DOHH2 (cell line): ENCODE measurements at regions not wholly inside any gene's neighbourhood (a gene's known extent, or its start where the extent isn't known, plus 50 kb on each side); places are given as distances from the start of the nearest gene placed in this dataset.

Experiments used
- H3F3A ChIP-seq: fragments of 200-600 bp; sonication (generic), shearing (Covaris generic); 2 replicates; pipeline ENCODE4 v1.6.0; 2016; ENCODE audit warnings: antibody characterized with exemption, mild to moderate bottlenecking; ENCODE audit not compliant: control insufficient read depth, insufficient read depth
- H3K27ac ChIP-seq: fragments of 200-600 bp; sonication (generic); 2 replicates; pipeline ENCODE4 v1.5.1; 2014; ENCODE audit warnings: low read depth, mild to moderate bottlenecking, low read length, moderate library complexity
- H3K27me3 ChIP-seq: fragments of 200-600 bp; sonication (generic); 2 replicates; pipeline ENCODE4 v1.6.1; 2014; ENCODE audit warnings: mild to moderate bottlenecking, low read length, mixed read lengths; ENCODE audit not compliant: control insufficient read depth
- H3K36me3 ChIP-seq: fragments of 200-600 bp; sonication (generic); 2 replicates; pipeline ENCODE4 v1.6.1; 2014; ENCODE audit warnings: mild to moderate bottlenecking, low read length, moderate library complexity, mixed read lengths; ENCODE audit not compliant: control insufficient read depth
- H3K4me1 ChIP-seq: fragments of 200-600 bp; sonication (generic); 2 replicates; pipeline ENCODE4 v1.6.1; 2014; ENCODE audit warnings: mild to moderate bottlenecking, low read length, mixed read lengths; ENCODE audit not compliant: control insufficient read depth
- H3K4me2 ChIP-seq: fragments of 200-600 bp; sonication (generic); 2 replicates; pipeline ENCODE4 v1.6.0; 2014; ENCODE audit warnings: mild to moderate bottlenecking, low read length, moderate library complexity
- H3K4me3 ChIP-seq: fragments of 200-600 bp; sonication (generic); 2 replicates; pipeline ENCODE4 v1.5.1; 2014; ENCODE audit warnings: mild to moderate bottlenecking, low read length, mixed read lengths
- H3K79me2 ChIP-seq: fragments of 200-600 bp; sonication (generic); 2 replicates; pipeline ENCODE4 v1.6.1; 2014; ENCODE audit warnings: mild to moderate bottlenecking, low read length, mixed read lengths; ENCODE audit not compliant: control insufficient read depth
- H3K9me2 ChIP-seq: fragments of 200-600 bp; sonication (generic); replicated peaks from 2 replicates; pipeline ENCODE4 v1.6.1; 2014; ENCODE audit warnings: mild to moderate bottlenecking, low read length, mixed read lengths; ENCODE audit not compliant: control insufficient read depth
- H3K9me3 ChIP-seq: fragments of 200-600 bp; sonication (generic); 2 replicates; pipeline ENCODE4 v1.6.1; 2014; ENCODE audit warnings: antibody characterized with exemption, low read length, mixed read lengths; ENCODE audit not compliant: control insufficient read depth, insufficient read depth
- H4K20me1 ChIP-seq: fragments of 200-600 bp; sonication (generic); 2 replicates; pipeline ENCODE4 v1.6.0; 2014; ENCODE audit warnings: low read depth, mild to moderate bottlenecking, antibody characterized with exemption, low read length, moderate library complexity; ENCODE audit not compliant: control insufficient read depth, insufficient read depth
- EZH2phosphoT487 ChIP-seq: fragments of 200-600 bp; sonication (generic); IDR thresholded peaks from 2 replicates; pipeline ENCODE4 v1.6.1; 2017; ENCODE audit warnings: borderline replicate concordance, mild to moderate bottlenecking, antibody characterized with exemption, low read length, moderate library complexity, mixed read lengths
- TF ChIP-seq, protein P1 (sequence below): fragments of 200-600 bp; sonication (generic); IDR thresholded peaks from one replicate; pipeline ENCODE4 v1.5.1; 2014; ENCODE audit warnings: antibody characterized with exemption, mild to moderate bottlenecking, low read depth, low read length; ENCODE audit not compliant: poor library complexity, severe bottlenecking

DNA sequence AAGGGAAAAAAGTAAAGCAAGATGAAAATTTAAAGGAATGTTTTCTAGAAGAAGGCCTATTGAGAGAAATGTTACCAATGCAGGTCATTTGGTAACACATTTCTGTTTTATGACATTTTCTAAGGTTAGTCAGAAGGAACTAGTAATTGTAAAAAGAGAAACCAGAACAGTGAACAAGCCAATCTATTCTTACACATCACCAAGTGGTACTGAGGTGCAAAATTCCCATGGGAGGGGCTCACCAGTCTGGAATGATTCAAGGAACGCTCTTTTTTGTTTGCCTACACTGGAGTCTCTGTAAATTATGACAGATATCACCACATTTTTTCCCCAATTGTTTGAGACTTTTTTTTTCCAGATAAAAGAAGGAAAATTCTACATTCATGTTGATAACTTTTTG is 404.7 kb upstream of the CNKSR2 start:
- Histone ChIP-seq H4K20me1 (no peaks in the 10 kb centered on the region), H3K36me3 (no peaks in the 10 kb centered on the region), H3K27me3 (no peaks in the 10 kb centered on the region), H3K9me2 (no peaks in the 10 kb centered on the region), H3K4me3 (no peak overlapping the region), H3K27ac (no peak overlapping the region), H3K4me1 (no peaks in the 10 kb centered on the region), H3K9me3 (no peaks in the 10 kb centered on the region), H3F3A (no peaks in the 10 kb centered on the region), H3K4me2 (no peak overlapping the region), H3K79me2 (no peaks in the 10 kb centered on the region)
- TF ChIP-seq, protein P1, sequence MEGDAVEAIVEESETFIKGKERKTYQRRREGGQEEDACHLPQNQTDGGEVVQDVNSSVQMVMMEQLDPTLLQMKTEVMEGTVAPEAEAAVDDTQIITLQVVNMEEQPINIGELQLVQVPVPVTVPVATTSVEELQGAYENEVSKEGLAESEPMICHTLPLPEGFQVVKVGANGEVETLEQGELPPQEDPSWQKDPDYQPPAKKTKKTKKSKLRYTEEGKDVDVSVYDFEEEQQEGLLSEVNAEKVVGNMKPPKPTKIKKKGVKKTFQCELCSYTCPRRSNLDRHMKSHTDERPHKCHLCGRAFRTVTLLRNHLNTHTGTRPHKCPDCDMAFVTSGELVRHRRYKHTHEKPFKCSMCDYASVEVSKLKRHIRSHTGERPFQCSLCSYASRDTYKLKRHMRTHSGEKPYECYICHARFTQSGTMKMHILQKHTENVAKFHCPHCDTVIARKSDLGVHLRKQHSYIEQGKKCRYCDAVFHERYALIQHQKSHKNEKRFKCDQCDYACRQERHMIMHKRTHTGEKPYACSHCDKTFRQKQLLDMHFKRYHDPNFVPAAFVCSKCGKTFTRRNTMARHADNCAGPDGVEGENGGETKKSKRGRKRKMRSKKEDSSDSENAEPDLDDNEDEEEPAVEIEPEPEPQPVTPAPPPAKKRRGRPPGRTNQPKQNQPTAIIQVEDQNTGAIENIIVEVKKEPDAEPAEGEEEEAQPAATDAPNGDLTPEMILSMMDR: no peak
- no peak for TF ChIP-seq EZH2phosphoT487

DNA sequence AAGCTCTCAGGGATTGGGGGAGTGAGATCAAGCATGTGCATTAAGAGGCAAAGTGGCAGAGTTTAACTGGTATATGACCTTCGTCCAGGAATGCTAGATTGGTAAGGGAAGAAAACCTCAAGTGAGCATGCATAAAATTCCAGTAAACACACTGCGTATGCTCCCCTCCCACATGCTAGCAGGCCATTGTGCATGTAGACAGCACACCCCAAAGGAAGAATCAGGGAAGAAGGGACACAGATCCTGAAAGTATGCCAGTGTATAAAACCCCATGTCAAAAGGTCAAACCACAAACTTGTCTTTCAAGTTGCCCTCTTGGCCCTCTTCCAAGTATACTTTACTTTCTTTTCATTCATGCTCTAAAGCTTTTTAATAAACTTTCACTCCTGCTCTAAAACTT is 405.2 kb upstream of the CNKSR2 start:
- H3K27ac ChIP-seq: no peak overlapping the region
- H3K9me3 ChIP-seq: no peaks in the 10 kb centered on the region
- no peaks in the 10 kb centered on the region for H3K79me2 ChIP-seq

DNA sequence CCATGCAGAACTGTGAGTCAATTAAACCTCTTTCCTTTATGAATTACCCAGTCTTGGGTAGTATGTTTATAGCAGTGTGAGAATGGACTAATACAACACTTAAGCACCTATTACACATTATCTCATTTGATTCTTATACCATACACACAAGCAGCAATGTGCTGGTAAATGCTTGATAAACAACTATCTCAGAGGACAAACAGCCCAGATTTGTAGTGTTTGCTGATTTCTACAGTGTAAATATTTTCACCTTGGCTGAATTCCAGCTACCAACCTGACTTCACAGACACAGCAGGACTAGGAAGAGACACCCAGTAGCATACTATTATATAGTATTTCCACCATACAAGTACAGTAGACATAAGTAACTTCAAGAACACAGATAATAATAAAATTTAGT is 406.5 kb upstream of the CNKSR2 start:
- no peaks in the 10 kb centered on the region for H3K9me3 ChIP-seq

More for the DNA sequence above, 405.2 kb upstream of the CNKSR2 start:
- TF ChIP-seq, protein P1: no peak
- TF ChIP-seq EZH2phosphoT487: no peak
- no peaks in the 10 kb centered on the region for H3F3A ChIP-seq
- no peaks in the 10 kb centered on the region for H3K36me3 ChIP-seq
- no peak overlapping the region for H3K4me2 ChIP-seq
- H3K9me2 ChIP-seq: no peaks in the 10 kb centered on the region
- H3K4me1 ChIP-seq: no peaks in the 10 kb centered on the region
- H3K27me3 ChIP-seq: no peaks in the 10 kb centered on the region
- H3K4me3 ChIP-seq: no peak overlapping the region
- H4K20me1 ChIP-seq: no peaks in the 10 kb centered on the region

More for the DNA sequence above, 406.5 kb upstream of the CNKSR2 start:
- H3F3A ChIP-seq: no peaks in the 10 kb centered on the region
- H4K20me1 ChIP-seq: no peaks in the 10 kb centered on the region
- H3K27me3 ChIP-seq: no peaks in the 10 kb centered on the region
- H3K4me1 ChIP-seq: no peaks in the 10 kb centered on the region
- H3K27ac ChIP-seq: no peak overlapping the region
- H3K4me3 ChIP-seq: no peak overlapping the region
- no peaks in the 10 kb centered on the region for H3K36me3 ChIP-seq
- H3K4me2 ChIP-seq: no peak overlapping the region
- H3K9me2 ChIP-seq: no peaks in the 10 kb centered on the region
- no peak for TF ChIP-seq EZH2phosphoT487
- TF ChIP-seq, protein P1: no peak
- no peaks in the 10 kb centered on the region for H3K79me2 ChIP-seq
